ENCODE measurements at regions not wholly inside any gene's neighbourhood (a gene's known extent, or its start where the extent isn't known, plus 50 kb on each side); places are given as distances from the start of the nearest gene placed in this dataset.

DNA sequence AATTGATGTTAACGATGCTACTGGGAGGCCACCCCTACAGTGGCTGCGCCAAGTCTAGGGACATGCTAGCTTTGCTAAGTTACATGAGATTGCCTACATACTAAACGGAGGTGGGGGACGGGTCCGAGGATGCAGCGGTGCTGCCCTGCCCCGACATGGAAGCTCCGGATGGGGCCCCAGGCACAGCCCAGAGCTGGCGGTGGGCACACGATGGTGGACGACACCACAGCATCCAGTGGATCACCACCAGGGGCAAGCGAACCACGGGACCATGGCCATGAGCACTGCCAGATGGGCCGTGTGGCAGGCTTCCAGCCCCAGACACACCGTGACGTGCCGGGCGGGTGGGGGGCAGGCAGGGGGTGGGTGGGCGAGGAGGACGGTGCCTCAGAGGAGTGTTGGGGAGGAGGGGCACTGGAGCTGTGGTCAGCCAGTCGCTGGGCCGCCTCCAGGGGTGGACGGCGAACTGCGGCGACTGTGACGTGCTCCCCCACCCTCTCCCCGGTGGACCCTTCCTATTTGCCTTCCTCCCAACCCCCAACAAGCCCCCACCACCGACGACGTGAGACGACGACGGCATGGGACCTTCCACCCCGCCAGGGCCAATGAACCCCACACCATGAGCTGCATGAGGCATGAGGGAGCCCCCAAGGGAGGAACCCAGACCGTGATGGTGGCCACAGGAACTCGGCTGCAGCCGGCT lies 90.6 kb upstream of the ANKRD30BL start:
- TF ChIP-seq POLR2AphosphoS5 (IDR thresholded peaks at IDR 0.05; ENCODE audit: low read depth) (no peak), GABPA (IDR thresholded peaks at IDR 0.05; ENCODE audit: low read depth) (no peak)
- TF ChIP-seq, protein P1, sequence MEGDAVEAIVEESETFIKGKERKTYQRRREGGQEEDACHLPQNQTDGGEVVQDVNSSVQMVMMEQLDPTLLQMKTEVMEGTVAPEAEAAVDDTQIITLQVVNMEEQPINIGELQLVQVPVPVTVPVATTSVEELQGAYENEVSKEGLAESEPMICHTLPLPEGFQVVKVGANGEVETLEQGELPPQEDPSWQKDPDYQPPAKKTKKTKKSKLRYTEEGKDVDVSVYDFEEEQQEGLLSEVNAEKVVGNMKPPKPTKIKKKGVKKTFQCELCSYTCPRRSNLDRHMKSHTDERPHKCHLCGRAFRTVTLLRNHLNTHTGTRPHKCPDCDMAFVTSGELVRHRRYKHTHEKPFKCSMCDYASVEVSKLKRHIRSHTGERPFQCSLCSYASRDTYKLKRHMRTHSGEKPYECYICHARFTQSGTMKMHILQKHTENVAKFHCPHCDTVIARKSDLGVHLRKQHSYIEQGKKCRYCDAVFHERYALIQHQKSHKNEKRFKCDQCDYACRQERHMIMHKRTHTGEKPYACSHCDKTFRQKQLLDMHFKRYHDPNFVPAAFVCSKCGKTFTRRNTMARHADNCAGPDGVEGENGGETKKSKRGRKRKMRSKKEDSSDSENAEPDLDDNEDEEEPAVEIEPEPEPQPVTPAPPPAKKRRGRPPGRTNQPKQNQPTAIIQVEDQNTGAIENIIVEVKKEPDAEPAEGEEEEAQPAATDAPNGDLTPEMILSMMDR (IDR thresholded peaks at IDR 0.05; ENCODE audit: insufficient read depth, low read length), result no peak

Data from HL-60 (cell line).